Fibroblast of gingiva (primary cell): ENCODE measurements at regions not wholly inside any gene's neighbourhood (a gene's known extent, or its start where the extent isn't known, plus 50 kb on each side); places are given as distances from the start of the nearest gene placed in this dataset.
"Not testable (repeated sequence)": the region's sequence is repeated elsewhere in the genome, so short reads cannot be mapped to it uniquely, and the experiment has no call there.

Source experiments
- DNase-seq: peaks from one replicate; pipeline ENCODE4 v3.0.0-alpha.2; 2011; ENCODE audit warnings: low read depth

- no peak for DNase-seq
These were observed 871.8 kb downstream of the RPS29 start for GRCh38 chr14:48714366-48714765.

- DNase-seq, result no peak
These were observed 876.0 kb downstream of the RPS29 start for GRCh38 chr14:48710133-48710532.

GRCh38 chr14:48709277-48709785 lies 876.8 kb downstream of the RPS29 start:
- DNase-seq, result no peak

GRCh38 chr14:48704639-48705038 lies 881.5 kb downstream of the RPS29 start:
- DNase-seq, result no peak

- no peak for DNase-seq
These were observed 882.3 kb downstream of the RPS29 start for GRCh38 chr14:48703728-48704467.

- DNase-seq, result not testable (repeated sequence)
These were observed 888.8 kb downstream of the RPS29 start for GRCh38 chr14:48697362-48697761.

- no peak for DNase-seq
These were observed 892.4 kb downstream of the RPS29 start for GRCh38 chr14:48693793-48694192.

GRCh38 chr14:48690349-48690748 lies 895.8 kb downstream of the RPS29 start:
- DNase-seq, result no peak

- no peak for DNase-seq
These were observed 899.5 kb downstream of the RPS29 start for GRCh38 chr14:48686650-48687049.

- no peak for DNase-seq
These were observed 913.7 kb downstream of the RPS29 start for GRCh38 chr14:48672506-48672905.

GRCh38 chr14:48670939-48671338 lies 915.2 kb downstream of the RPS29 start:
- DNase-seq, result no peak

GRCh38 chr14:48665077-48665784 lies 920.9 kb downstream of the RPS29 start:
- DNase-seq, result no peak

- DNase-seq, result no peak
These were observed 942.9 kb downstream of the RPS29 start for GRCh38 chr14:48643241-48643640.

- no peak for DNase-seq
These were observed 953.5 kb upstream of the MDGA2 start for GRCh38 chr14:48628870-48629269.

GRCh38 chr14:48622980-48623379 lies 947.6 kb upstream of the MDGA2 start:
- no peak for DNase-seq

- DNase-seq, result no peak
These were observed 942.7 kb upstream of the MDGA2 start for GRCh38 chr14:48618057-48618456.

- no peak for DNase-seq
These were observed 941.5 kb upstream of the MDGA2 start for GRCh38 chr14:48616931-48617330.

- DNase-seq, result no peak
These were observed 940.2 kb upstream of the MDGA2 start for GRCh38 chr14:48615618-48616017.

- DNase-seq, result no peak
These were observed 938.6 kb upstream of the MDGA2 start for GRCh38 chr14:48614003-48614402.

- not testable (repeated sequence) for DNase-seq
These were observed 931.6 kb upstream of the MDGA2 start for GRCh38 chr14:48606960-48607359.

GRCh38 chr14:48598458-48598857 lies 923.1 kb upstream of the MDGA2 start:
- DNase-seq, result no peak

GRCh38 chr14:48586099-48586498 lies 910.7 kb upstream of the MDGA2 start:
- no peak for DNase-seq

GRCh38 chr14:48584031-48584430 lies 908.6 kb upstream of the MDGA2 start:
- peak; percentile 9 for DNase-seq
